GM12865 (cell line): ENCODE measurements at regions not wholly inside any gene's neighbourhood (a gene's known extent, or its start where the extent isn't known, plus 50 kb on each side); places are given as distances from the start of the nearest gene placed in this dataset.

Experiments
- DNase-seq: peaks from one replicate; pipeline ENCODE4 v3.0.0; 2010; ENCODE audit warnings: low read depth
- H3K4me3 ChIP-seq: 2 replicates; pipeline ENCODE4 v1.5.1; 2011; ENCODE audit warnings: mild to moderate bottlenecking, low read depth, low read length, control low read depth
- CTCF ChIP-seq: IDR thresholded peaks from 2 replicates; pipeline ENCODE4 v1.5.1; 2011; ENCODE audit warnings: low read length, control low read depth, low read depth, inconsistent platforms; ENCODE audit not compliant: insufficient read depth; ENCODE audit errors: missing control alignments

- TF ChIP-seq CTCF = no peak
- no peak overlapping the region for H3K4me3 ChIP-seq
- DNase-seq = no peak
Observed at GRCh38 chr9:14440062-14440461, 126.1 kb upstream of the NFIB start.

- no peak for TF ChIP-seq CTCF
- DNase-seq = no peak
- H3K4me3 ChIP-seq = no peak overlapping the region
Observed at GRCh38 chr9:14439555-14439954, 125.6 kb upstream of the NFIB start.

- DNase-seq = no peak
- no peak overlapping the region for H3K4me3 ChIP-seq
- no peak for TF ChIP-seq CTCF
Observed at GRCh38 chr9:14438232-14439021, 124.5 kb upstream of the NFIB start.

GRCh38 chr9:14437354-14438231 lies 123.7 kb upstream of the NFIB start:
- DNase-seq = no peak
- no peak overlapping the region for H3K4me3 ChIP-seq
- no peak for TF ChIP-seq CTCF

GRCh38 chr9:14435871-14436270 lies 121.9 kb upstream of the NFIB start:
- TF ChIP-seq CTCF = no peak
- no peak for DNase-seq
- H3K4me3 ChIP-seq = no peak overlapping the region

GRCh38 chr9:14434971-14435718 lies 121.2 kb upstream of the NFIB start:
- no peak for DNase-seq
- no peak for TF ChIP-seq CTCF
- H3K4me3 ChIP-seq = no peak overlapping the region
